ENCODE measurements at regions not wholly inside any gene's neighbourhood (a gene's known extent, or its start where the extent isn't known, plus 50 kb on each side); places are given as distances from the start of the nearest gene placed in this dataset.

DNA sequence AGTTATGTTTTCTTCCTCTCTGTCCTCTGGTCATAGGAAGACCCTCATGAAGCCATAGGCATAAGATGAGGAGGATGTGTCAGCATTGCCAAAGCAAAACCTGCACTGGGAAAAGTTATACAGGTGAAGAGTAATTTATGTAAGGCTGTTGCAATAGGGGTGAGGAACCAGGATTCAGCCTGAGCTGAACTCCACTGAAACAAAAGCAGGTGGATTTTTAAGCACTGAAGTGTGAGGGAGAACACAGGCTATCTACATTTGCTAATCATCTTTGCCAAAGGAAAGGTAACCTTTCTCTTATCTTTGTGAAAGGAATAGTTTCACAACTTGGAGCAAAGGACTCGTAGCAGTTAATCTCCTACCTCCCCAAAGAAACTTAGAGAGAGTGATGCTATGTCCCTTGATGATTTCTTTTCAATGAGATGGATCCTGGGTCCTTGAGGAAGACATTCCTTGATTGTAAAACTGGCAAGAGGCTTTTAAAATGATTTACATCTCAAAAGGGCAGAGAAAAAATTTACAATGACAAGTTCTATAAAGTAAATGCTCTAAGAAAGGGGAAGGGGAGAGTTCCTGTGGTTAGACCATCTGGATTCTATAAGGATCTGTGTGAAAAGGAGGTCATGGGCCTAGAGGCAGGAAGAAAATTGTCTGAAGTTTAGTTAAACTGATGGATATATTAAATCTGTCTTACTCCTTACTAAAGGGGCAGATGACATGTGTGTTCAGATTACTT, 385.4 kb upstream of the CDH7 start:
- H3K27me3 ChIP-seq (ENCODE audit: control insufficient read depth, insufficient read depth, low read length): no peaks in the 10 kb centered on the region
- no peaks in the 10 kb centered on the region for H3K36me3 ChIP-seq (ENCODE audit: control insufficient read depth in 2 of 3, insufficient read depth in 3 of 3, low read length in 3 of 3)
- TF ChIP-seq CTCF (IDR thresholded peaks at IDR 0.05; ENCODE audit: borderline replicate concordance, extremely low read depth, insufficient read depth): no peak
- no peaks in the 10 kb centered on the region for H3K4me1 ChIP-seq (ENCODE audit: control insufficient read depth in 2 of 3, insufficient read depth in 2 of 3, low read depth in 1 of 3, low read length in 3 of 3)
- no peaks in the 10 kb centered on the region for H3K9me3 ChIP-seq (ENCODE audit: control insufficient read depth in 2 of 3, insufficient read depth in 1 of 3, low read length in 3 of 3)
- FAIRE-seq: no peak
- no peak overlapping the region for H3K27ac ChIP-seq (ENCODE audit: low read depth in 2 of 2, low read length in 2 of 2)
- intact Hi-C loops (cut with DNase I): no loop called here
- no peak overlapping the region for H3K4me3 ChIP-seq (ENCODE audit: low read length in 3 of 3)
- DNase-seq: peak in 2 of 5 donors; percentile 28 to 61
- no peak overlapping the region for H3K9ac ChIP-seq (ENCODE audit: low read length in 3 of 3)

GRCh38 chr18:65363911-65364632, 386.7 kb upstream of the CDH7 start:
- no peaks in the 10 kb centered on the region for H3K27me3 ChIP-seq (ENCODE audit: control insufficient read depth, insufficient read depth, low read length)
- H3K4me3 ChIP-seq (ENCODE audit: low read length in 3 of 3): no peak overlapping the region
- intact Hi-C loops (cut with DNase I): no loop called here
- H3K27ac ChIP-seq (ENCODE audit: low read depth in 2 of 2, low read length in 2 of 2): no peak overlapping the region
- DNase-seq (no peak), FAIRE-seq (no peak)
- no peaks in the 10 kb centered on the region for H3K36me3 ChIP-seq (ENCODE audit: control insufficient read depth in 2 of 3, insufficient read depth in 3 of 3, low read length in 3 of 3)
- no peak for TF ChIP-seq CTCF (IDR thresholded peaks at IDR 0.05; ENCODE audit: borderline replicate concordance, extremely low read depth, insufficient read depth)
- no peaks in the 10 kb centered on the region for H3K4me1 ChIP-seq (ENCODE audit: control insufficient read depth in 2 of 3, insufficient read depth in 2 of 3, low read depth in 1 of 3, low read length in 3 of 3)
- H3K9ac ChIP-seq (ENCODE audit: low read length in 3 of 3): no peak overlapping the region
- no peaks in the 10 kb centered on the region for H3K9me3 ChIP-seq (ENCODE audit: control insufficient read depth in 2 of 3, insufficient read depth in 1 of 3, low read length in 3 of 3)

GRCh38 chr18:65363011-65363410, 387.8 kb upstream of the CDH7 start:
- FAIRE-seq (no peak), DNase-seq (no peak)
- Histone ChIP-seq H3K27ac (ENCODE audit: low read depth in 2 of 2, low read length in 2 of 2) (no peak overlapping the region), H3K4me3 (ENCODE audit: low read length in 3 of 3) (no peak overlapping the region), H3K36me3 (ENCODE audit: control insufficient read depth in 2 of 3, insufficient read depth in 3 of 3, low read length in 3 of 3) (no peaks in the 10 kb centered on the region), H3K27me3 (ENCODE audit: control insufficient read depth, insufficient read depth, low read length) (no peaks in the 10 kb centered on the region), H3K4me1 (ENCODE audit: control insufficient read depth in 2 of 3, insufficient read depth in 2 of 3, low read depth in 1 of 3, low read length in 3 of 3) (no peaks in the 10 kb centered on the region), H3K9ac (ENCODE audit: low read length in 3 of 3) (no peak overlapping the region), H3K9me3 (ENCODE audit: control insufficient read depth in 2 of 3, insufficient read depth in 1 of 3, low read length in 3 of 3) (no peaks in the 10 kb centered on the region)
- no peak for TF ChIP-seq CTCF (IDR thresholded peaks at IDR 0.05; ENCODE audit: borderline replicate concordance, extremely low read depth, insufficient read depth)
- intact Hi-C loops (cut with DNase I): no loop called here

All from kidney (tissue), 13 donors.